RWPE1 (cell line): ENCODE measurements at regions not wholly inside any gene's neighbourhood (a gene's known extent, or its start where the extent isn't known, plus 50 kb on each side); places are given as distances from the start of the nearest gene placed in this dataset.
"Not testable (repeated sequence)": the region's sequence is repeated elsewhere in the genome, so short reads cannot be mapped to it uniquely, and the experiment has no call there.

Experiments
- CTCF ChIA-PET: fragments of 350-600 bp; sonication (Branson Sonifier 250); formaldehyde crosslinking; extraction: SDS; loops from one replicate; lab custom pipeline; 2021; lab: Yijun Ruan, JAX
- POLR2A ChIA-PET: fragments of 400-600 bp; formaldehyde crosslinking; extraction: SDS; loops from one replicate; lab custom pipeline; 2020; ENCODE audit warnings: antibody characterized with exemption; ENCODE audit not compliant: low non-redundant PET; lab: Yijun Ruan, JAX
- DNase-seq: peaks from one replicate; pipeline ENCODE4 v3.0.0; 2012; ENCODE audit warnings: low spot score
- H3K27ac ChIP-seq: fragments of 450-650 bp; 2 replicates; pipeline ENCODE4 v1.5.1; 2017
- TF ChIP-seq, protein P1 (sequence below): fragments of 450-650 bp; conservative IDR thresholded peaks from 2 replicates; pipeline ENCODE4 v1.5.1; 2017; ENCODE audit warnings: low read depth, mild to moderate bottlenecking

DNA sequence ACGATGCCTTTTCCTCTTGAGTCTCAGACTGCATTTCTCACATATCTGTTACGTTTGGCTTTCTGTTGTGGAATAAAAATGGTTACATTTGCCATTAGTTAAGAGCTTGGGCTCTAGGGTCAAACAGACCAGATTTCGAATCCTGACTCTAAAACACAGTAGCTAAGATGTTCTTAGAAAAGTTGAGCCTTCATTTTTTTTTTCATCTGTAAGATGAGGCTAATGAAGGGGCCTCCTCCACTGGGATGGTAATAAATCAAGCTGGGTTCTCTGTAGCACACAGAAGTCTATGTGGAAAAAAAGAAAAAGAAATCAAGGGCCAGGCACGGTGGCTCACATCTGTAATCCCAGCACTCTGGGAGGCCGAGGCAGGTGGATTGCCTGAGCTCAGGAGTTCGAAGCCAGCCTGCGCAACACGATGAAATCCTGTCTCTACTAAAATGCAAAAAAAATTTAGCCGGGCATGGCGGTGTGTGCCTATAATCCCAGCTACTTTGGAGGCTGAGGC lies 49.9 kb upstream of the CAPRIN1 start:
- CTCF ChIA-PET, result interaction anchor here (0.5 to 0.6 kb wide), 3 partner anchors 9 to 1955 kb away, joined by 3 to 6 read pairs (median 3); no protein-coding TSS in a partner anchor
- POLR2A ChIA-PET, result no interaction called here
- H3K27ac ChIP-seq, result no peak overlapping the region
- no peak for DNase-seq
- TF ChIP-seq, protein P1, sequence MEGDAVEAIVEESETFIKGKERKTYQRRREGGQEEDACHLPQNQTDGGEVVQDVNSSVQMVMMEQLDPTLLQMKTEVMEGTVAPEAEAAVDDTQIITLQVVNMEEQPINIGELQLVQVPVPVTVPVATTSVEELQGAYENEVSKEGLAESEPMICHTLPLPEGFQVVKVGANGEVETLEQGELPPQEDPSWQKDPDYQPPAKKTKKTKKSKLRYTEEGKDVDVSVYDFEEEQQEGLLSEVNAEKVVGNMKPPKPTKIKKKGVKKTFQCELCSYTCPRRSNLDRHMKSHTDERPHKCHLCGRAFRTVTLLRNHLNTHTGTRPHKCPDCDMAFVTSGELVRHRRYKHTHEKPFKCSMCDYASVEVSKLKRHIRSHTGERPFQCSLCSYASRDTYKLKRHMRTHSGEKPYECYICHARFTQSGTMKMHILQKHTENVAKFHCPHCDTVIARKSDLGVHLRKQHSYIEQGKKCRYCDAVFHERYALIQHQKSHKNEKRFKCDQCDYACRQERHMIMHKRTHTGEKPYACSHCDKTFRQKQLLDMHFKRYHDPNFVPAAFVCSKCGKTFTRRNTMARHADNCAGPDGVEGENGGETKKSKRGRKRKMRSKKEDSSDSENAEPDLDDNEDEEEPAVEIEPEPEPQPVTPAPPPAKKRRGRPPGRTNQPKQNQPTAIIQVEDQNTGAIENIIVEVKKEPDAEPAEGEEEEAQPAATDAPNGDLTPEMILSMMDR, result no peak

DNA sequence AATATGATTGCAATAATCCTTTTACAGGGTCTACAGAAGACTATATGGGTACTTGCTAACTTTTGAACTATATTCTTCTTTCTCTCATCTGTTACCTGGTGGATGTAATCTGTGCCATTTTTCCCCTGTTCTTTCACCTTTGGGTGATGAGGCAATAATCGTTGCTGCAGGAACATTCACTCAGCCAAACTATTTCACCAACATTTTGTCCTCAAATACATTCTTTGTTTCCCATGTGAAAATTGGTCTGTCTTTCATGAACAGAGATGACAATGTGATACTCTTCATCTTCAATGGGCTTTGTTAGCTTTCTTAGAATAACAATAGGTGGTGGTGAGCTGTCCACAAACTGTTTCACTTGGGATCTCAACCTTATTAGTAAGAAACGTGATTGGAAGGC lies 52.1 kb upstream of the CAPRIN1 start:
- no peak overlapping the region for H3K27ac ChIP-seq
- no peak for DNase-seq
- TF ChIP-seq, protein P1, result no peak
- ChIA-PET CTCF (interaction anchor here (0.6 kb wide), 1 partner anchor 38 kb away, joined by 3 read pairs; no protein-coding TSS in a partner anchor), POLR2A (no interaction called here)

DNA sequence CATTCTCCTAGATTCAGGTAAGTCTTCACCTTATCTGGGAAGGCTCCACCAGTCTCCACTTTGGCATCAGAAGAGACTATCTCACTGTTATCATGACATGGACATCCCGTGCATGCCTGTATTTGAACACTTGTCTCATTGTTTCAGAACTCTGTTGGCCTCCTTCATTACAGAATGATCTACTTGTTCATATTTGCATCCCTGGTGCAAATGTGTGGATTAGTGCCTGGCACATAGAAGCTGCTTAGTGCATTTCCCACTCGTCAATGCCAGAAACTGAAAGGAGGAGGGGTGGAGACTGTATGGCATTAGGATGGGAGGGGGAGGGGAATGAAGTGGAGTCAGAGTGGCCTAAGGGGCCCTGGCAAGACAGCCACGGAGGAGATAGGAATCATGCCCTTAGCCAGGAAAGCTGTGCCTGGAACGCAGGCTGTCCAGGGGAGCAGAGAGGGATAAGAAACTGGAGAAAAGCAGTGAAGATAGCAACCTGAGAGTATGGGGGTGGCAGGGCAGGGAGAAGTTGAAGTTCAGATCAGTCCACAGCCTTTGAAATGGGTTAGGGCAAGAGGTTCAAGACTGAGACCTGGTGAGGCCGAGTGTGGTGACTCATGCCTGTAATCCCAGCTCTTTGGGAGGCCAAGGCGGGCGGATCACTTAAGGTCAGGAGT lies 53.8 kb upstream of the CAPRIN1 start:
- no peak for DNase-seq
- TF ChIP-seq, protein P1, result no peak
- no peak overlapping the region for H3K27ac ChIP-seq
- ChIA-PET POLR2A (no interaction called here), CTCF (interaction anchor here (0.6 to 1.6 kb wide), 17 partner anchors 9 to 177 kb away, joined by 3 to 8 read pairs (median 4); no protein-coding TSS in a partner anchor)

DNA sequence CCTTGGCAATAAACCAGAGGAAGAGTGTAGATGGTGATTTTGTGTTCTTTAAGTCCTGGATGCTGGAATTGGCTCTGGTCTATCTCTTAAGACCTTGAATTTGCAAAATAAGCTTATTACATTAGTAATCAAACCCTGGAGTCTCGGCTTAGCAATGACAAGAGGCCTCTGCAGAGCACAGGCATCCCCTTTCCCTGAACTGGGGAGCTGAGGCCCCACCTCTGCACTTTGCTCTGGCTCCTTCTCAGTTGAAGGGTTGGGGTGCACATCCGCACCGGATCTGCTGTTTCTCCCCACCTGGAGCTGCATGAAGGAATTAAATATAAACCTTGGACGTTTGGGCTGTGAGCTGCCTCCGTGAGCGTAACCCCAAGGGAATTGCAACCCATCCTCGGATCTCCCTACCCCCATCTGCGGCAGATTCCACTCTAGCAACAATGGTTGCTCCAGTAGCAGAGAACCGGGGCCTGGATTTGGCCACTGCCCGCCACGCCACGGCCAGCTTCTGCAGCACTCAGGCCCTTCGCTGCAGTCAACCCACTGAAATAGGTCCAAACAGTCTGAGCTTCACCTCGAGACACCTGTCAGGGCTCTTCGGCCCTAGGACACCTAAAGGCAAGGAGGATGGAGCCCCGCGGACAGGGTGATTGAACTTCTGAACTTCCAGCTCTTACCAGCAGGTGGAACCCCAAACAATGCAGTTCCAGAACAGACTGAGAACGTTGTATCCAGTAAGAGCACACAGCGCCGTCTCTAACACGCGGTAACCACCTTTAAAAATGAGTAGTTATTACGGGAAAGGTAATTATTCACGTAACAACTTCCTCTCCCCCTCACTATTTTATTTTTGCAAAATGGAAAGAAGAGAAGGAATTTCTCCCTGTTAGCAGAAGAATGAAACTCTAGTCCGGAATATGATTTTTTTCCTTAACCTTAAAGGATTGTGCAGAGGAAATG lies 54.8 kb upstream of the CAPRIN1 start:
- H3K27ac ChIP-seq, result no peak overlapping the region
- ChIA-PET CTCF (interaction anchor here (0.5 to 1.6 kb wide), 22 partner anchors 9 to 178 kb away, joined by 3 to 8 read pairs (median 4); partner anchors contain the start of gene CAPRIN1), POLR2A (no interaction called here)
- TF ChIP-seq, protein P1, result peak; percentile 84
- DNase-seq, result peak; percentile 70

DNA sequence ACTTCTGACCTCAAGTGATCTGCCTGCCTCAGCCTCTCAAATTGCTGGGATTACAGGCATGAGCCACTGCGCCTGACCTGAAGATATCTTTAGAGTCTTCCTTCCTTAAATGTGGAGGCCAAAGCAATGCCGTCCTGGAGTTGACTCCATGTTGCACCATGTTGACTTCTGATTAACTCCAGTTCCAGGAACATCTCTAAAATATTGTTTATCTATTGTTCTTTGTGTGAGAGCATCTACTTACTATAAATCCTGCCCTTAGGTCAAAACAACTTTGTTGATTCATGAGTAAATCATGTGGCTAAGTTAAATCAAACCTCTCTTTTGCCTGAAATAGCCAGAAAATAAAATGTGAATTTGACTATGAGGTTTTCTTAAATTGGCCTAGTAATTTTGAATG lies 56.6 kb upstream of the CAPRIN1 start:
- DNase-seq, result no peak
- ChIA-PET CTCF (no interaction called here), POLR2A (no interaction called here)
- no peak overlapping the region for H3K27ac ChIP-seq
- TF ChIP-seq, protein P1, result no peak

DNA sequence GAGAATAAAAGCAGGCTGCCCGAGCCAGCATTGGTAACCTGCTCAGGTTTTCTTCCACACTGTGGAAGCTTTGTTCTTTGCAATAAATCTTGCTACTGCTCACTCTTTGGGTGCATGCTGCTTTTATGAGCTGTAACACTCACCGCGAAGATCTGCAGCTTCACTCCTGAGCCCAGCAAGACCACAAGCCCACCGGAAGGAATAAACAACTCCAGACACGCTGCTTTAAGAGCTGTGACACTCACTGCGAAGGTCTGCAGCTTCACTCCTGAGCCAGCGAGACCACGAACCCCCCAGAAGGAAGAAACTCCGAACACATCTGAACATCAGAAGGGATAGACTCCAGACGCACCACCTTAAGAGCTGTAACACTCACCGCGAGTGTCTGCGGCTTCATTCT lies 60.4 kb upstream of the CAPRIN1 start:
- DNase-seq, POLR2A ChIA-PET, H3K27ac ChIP-seq: not testable (repeated sequence)
- CTCF ChIA-PET, result interaction anchor here (0.8 kb wide), 1 partner anchor 161 kb away, joined by 4 read pairs; no protein-coding TSS in a partner anchor

DNA sequence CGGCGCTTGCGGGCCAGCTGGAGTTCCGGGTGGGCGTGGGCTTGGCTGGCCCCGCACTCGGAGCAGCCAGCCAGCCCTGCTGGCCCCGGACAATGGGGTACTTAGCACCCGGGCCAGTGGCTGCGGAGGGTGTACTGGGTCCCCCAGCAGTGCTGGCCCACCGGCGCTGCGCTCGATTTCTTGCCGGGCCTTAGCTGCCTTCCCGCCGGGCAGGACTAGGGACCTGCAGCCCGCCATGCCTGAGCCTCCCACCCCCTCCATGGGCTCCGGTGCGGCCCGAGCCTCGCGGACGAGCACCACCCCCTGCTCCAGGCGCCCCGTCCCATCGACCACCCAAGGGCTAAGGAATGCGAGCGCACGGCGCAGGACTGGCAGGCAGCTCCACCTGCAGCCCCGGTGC lies 61.4 kb upstream of the CAPRIN1 start:
- POLR2A ChIA-PET, DNase-seq, H3K27ac ChIP-seq, CTCF ChIA-PET: not testable (repeated sequence)
